Stimulated activated CD8-positive, alpha-beta memory T cell treated with anti-CD3 and anti-CD28 coated beads, Interleukin-4, amount 100 ng/mL, for 4 hours (primary cell): ENCODE measurements at regions not wholly inside any gene's neighbourhood (a gene's known extent, or its start where the extent isn't known, plus 50 kb on each side); places are given as distances from the start of the nearest gene placed in this dataset.
A peak's percentile ranks its signal among the peaks of the same experiment; 100 is the strongest.

Experiments used
- DNase-seq, 2 donors: peaks; one replicate each; pipeline ENCODE4 v3.0.0-alpha.2; 2020; ENCODE audit warnings: low read depth in 2 of 2, low spot score in 1 of 2

DNA sequence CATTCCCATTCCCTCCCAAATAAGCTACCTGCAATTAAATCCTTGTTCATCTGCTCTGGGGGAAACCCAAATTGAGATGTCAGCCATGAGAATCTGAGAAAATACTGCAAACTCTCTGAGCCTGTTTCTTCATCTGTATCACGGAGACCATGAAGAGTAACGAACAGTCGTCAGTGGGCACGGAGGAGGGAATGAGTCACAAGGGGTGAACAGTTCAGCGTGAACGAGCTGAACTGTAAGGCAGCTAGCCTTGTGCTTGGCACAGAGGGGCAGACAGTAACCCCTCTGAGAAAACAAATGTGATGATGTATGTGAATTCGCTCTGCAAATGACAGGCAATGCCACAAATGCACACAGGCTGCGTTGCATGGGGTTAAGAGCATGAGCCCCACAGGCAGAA lies 288.7 kb downstream of the FOXO1 start:
- peak in 1 of 2 donors; percentile 32 for DNase-seq

DNA sequence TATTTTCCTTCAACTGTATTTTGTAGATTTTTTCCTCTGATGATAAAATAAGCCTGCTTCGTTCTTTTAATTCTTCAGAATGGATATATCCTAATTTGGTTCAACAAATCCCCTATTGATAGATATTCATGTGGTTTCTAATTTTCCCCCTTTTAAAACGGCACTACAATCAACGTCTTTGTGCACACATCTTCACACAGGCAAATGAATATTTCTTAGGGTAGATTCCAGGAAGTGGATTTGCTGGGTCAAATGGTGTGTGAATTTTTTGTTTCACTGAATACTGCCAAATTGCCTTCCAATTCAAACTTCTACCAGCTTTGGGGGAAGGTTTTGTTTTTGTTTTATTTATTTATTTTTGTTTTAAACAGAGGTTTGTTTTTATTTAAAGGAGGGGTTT lies 287.2 kb downstream of the FOXO1 start:
- DNase-seq: no peak

DNA sequence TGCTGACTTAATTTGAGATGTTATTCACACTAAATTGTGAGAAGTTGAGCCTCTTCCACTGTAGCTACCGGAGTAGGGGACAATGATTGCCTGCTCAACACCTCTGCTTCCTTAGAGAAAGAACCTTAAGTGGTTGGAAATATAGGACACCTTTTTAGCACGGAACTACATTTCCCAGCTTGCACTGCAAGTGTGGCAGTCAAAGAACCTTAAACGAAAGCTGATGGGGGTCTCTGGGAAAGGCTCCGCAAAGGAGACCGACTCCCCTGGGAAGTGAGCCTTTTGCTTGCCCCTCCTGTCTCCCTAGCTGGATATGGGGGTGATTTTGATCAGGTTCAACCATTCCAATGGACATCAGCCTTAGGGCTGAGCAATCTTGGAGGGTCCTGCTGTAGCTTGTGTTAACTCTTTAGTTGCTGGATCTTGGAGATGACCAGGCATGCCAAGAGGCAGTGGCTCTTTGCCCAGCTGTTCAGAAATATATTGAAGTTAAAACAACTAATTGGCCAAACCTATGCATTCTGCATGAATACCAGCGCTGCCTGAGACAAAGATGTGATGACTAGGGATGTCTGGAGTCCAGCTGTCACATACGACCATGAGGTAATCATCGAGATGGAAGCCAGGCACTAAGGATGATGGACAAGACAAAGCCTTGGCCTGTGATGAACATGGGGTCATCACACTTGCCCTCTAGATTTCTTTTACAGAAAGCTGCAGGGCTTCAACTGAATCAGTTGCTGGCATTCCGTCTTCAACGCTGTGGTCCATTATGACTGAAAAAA lies 286.5 kb downstream of the FOXO1 start:
- no peak for DNase-seq

DNA sequence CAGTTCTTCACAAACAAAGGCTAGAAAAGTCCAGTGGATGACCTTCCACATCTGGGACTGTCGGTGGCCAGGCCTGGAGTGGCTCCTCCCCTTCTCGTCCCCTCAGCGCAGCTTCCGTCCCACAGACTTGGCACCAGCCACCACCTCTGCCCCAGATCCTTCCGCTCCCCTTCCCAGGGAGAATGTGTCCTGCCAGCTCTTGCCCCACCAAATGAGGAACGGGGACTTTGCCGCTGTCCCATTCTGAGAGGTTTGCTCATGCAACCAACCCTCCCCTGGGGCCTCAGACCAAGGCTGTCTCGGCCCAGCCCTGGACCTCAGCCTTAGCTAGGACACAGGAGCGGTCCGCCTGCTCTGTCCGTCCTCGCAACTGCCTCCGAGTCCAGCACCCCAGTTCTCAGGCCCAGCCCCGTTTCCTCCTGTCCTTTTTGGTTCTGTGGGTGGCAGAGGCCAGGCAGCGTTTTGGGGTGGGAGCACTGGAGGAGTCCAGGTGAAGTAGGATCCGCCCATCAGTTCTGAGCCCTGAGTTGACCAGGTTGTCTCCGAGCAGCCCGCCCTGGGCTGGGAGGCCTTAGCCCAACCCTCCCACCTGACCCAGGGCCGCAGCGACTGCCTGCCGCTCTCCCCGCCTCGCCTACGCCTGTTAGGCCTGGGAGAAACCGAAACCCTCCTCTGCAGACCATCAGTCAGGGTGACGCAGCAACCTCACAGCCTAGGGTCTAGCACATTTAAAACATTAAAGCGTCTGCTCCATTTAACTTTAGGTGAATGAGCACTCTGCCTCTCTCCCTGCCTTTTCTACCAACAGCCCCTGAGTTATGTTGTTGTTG lies 284.3 kb downstream of the FOXO1 start:
- no peak for DNase-seq

DNA sequence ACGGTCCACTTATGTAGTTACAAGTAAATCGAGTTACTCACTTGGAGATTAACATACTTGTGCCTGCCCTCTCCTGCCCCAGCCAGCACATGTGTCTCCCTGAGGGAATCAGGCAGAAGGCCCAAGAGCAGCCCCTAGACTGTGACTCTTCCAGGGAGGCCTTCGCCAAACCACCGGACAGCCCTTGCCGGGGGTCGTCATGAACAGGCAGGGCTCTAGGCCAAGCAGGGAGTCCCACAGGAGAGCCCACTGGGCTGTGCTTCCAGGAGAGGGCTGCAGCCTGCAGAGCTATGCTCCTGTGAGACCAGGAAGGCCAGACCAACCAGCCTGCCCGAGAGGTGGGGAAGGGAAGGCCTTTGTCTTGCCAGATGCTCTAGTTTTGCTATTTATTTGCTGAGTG lies 283.3 kb downstream of the FOXO1 start:
- DNase-seq: no peak

DNA sequence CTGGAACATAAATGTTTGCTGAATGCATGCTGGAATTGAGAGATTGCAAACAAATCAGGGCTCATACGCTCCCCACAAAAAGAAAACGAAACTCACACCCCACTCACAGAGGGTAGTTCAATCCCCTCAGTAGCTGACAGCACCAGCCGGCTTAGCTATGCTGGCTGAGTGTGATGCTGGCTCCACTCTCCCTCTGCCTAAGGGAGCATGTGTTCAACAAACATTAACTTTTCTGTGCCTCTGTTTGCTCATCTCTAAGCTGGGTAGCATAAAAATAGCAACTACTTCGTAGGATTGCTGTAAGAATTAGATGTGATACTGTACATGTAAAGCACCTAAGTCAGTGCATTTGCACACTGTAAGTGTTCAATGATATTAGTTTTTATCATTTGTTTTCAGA lies 282.6 kb downstream of the FOXO1 start:
- DNase-seq: no peak

DNA sequence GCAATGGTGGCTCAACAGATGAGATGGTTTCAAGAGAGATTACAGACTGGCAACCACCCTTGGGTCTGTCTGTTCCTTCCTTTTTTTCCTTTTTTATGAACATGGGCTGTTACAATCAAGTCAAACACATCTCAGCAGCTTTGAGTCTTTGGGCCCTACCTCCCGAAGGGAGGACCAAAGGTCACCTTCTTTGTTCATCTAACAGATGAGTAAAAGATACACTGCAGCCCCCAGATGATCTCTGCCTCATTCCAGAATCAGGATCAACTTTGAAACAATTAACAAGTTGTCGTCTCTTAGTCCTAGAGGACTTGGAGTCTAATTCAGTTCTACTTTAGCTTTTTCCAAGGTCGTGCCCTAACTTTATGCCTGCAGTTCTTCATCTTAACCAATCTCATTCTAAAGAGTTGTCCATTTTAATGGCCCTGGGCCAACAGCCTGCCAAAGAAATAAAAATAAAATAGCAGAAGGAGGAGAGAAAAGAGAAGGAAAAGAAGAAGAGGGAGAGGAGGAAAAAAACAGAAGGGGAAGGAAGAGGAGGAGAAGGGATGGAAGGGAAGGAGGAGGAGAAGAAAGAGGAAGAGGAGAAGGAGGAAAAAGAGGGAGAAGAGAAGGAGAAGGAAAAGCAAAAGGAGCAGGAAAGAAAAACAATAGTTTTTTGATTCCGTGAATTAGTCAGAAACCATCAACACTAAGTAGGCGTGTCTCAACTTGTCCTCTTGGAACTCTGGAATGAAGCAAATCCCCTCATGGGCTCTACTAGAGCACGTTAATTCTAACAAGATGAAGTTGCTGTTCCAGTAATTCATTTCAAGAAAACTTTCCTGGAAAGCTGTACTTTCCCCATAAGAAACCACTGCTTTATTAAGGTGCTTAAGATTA lies 281.2 kb downstream of the FOXO1 start:
- DNase-seq: no peak

DNA sequence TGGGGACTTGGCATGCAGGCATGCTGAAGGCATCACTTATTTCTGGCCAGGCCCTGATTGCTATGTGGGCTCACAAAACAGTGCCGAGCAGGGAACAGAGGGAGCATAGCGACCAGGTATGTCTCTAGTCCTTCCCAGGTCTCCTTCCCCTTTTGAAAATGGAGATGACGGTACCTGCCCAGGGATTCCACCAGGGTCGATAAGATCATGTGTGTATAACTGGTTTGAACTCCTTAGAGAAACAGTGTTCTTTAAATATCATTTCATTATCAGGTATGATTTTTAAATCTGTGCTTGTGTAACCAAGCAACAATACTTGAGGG lies 280.6 kb downstream of the FOXO1 start:
- no peak for DNase-seq

DNA sequence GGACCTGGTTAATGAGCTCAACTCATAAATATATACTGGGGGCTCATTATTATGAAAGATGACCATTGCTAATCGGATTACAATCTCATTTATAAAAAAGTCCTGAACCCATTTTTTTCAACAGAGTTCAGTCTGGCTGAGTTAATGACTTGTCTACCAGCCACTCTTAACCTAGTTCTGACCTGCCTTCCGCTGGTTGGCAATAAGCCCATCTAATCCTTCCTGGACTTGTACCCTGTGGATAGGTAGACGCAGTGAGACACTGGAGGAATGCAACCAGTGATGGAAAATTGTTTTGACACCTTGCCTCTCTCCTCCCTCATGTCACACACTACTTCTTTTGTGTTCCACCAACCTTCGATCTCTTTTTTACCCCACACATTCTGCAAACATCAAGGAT lies 279.9 kb downstream of the FOXO1 start:
- no peak for DNase-seq

DNA sequence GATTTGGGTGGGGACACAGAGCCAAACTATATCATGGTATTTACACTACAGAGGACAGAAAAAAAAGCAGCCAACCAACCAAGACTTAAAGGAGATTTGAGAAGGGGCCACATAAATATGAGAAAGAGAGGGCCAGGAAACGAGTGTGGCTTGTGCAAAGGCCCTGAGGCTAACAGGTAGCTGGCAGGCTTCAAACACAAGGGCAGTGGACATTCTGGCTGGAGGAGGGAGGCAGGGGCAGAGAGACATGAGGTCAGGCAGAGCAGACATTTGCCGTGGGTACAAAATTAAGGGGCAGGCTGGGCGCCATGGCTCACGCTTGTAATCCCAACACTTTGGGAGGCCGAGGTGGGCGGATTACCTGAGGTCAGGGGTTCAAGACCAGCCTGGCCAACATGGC lies 278.7 kb downstream of the FOXO1 start:
- DNase-seq: no peak

DNA sequence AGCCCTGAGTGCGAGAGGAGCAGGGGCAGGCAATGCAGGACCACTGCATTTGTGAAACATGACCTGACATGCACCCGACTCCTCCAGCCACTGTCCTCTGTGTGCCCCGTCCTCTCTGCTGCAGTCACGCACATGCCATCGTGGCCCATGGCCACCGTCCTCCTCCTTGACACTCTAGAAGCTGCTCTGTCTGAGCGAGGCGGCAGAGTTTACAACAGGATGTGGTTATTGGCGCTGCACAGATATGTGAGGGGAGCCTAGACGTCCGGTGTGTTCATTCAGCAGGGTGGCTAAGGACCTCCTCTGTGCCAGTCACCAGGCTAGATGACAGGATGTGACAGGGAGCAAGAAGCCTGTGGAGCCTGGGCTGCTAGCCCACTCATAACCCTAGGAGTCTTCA lies 277.8 kb downstream of the FOXO1 start:
- peak; percentile 57 to 69 for DNase-seq

DNA sequence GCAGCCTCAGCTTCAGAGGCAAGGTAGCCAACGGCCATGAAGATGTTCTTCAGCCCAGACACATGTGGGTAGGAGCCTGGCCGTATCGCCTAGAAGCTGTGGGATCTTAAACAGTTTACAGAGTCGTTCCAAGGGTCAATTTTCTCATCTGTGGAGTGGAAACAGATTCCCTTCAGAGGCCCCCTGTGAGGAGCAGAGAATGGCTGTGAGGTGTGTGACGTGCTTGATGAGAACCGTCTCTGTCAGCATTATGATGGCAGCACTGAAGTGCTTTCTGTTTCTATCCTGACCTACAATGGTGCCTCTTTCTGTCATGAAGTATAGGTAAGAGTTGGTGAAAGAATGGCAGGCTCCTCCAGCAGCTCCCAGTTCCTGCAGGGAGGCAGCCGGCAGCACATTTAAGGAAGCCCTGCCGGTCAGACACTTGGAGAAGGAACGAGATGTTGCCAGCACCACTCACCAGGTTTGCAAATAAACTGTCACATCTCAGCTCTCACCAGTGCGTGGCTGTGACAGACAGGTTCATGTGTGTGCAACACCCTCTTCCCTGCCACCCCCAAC lies 277.3 kb downstream of the FOXO1 start:
- DNase-seq: no peak

DNA sequence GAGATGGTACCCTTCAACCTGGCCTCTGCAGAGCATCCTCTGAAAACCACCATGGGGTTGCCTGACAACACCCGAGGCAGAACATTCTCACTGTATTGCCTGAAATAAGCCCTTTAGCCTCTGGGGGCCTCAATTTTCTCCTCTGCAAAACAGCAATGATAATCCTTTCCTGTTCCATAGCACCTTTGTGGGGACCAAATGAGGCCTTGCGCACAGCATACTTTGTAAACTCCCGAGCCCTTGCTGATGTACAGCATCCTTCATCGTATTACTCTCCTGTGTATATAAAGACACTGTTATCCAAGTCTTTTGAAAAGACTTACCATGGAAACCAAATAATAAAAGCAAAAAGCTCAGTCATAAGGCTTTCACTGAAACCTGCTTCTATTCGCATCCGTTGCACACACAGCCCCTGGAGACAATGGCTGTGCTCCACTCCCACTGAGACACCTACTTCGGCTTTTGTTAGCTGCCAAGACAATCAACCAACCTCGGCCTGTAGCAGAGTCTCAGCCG lies 276.0 kb downstream of the FOXO1 start:
- DNase-seq: no peak

DNA sequence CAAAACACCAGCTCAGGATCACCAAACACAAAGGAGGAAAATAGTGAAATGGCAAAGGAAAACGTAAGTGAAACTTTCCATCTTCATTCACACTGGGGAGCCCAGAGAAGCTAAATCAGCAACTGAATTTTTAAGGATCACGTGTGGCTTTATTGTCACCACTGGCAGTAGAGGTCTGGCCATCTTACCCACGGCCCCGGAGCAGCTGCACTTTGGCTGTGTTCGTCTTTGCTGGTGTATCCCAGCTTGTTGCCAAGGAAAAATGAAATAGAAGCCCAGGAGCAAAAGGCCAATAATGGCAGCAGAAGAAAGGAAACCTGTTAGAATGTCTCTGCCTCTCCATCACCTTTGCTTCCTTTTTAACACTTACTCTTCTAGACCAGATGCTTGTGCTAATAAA lies 274.7 kb downstream of the FOXO1 start:
- DNase-seq: no peak

DNA sequence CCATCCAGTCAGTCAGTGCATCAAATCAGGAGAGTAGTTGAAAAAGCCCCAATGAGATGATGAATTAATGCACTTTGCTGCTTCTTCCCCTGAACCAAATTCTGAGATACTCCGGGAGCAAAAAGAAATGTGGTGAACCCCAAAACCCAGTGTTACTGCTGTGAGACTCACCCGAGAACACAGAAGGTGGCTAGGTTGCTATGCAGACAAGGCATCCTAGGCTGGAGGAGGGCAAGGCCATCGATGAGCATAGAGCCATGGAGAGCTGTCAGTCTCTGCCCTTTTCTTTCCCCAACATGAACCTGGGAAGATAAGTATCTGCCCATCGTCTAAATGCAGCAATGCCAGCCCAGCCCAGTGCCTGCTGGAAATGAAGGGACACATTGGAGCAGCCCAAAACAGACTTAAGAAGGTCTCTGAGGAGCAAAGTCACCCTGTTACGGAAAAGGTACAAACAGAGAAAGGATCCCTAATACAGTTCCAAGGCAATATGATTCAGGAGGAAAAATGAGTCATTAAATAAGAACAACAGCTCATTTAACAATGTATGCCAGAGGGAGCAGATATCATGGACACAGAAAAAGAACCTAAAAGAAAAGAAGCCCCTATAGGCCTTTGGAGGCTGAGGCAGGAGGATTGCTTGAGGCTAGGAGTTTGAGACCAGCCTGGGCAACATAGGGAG lies 272.0 kb downstream of the FOXO1 start:
- DNase-seq: no peak

DNA sequence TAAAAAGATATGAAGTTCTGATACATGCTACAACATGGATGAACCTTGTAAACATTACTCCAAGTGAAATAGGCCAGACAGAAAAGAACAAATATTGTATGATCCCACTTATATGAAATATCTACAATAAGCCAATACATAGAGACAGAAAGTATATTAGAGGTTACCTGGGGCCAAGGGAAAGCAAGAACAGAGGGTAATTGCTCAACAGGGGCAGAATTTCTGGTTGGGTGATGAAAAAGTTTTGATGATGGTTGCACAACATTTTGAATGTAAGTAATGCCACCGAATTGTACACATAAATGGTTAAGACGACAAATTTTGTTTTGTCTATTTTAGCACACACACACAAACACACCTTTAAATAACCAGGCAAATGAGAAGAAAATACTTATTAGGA lies 268.4 kb downstream of the FOXO1 start:
- DNase-seq: no peak

DNA sequence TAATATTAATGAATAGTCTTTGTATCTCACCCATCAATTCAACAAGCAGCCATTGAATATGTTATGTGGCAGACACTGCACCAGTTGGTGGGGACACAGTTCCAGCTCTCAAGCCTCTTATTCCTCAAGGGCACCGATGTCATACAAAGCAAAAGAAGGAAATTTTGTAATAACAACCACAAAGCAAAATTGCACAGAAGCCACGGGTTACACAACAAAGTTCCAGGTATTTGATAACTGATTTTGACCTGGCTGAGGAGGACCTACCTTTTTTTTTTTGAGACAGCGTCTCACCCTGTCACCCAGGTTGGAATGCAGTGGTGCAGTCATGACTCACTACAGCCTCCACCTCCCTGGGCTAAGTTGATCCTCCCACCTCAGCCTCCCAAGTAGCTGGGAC lies 266.7 kb downstream of the FOXO1 start:
- no peak for DNase-seq

DNA sequence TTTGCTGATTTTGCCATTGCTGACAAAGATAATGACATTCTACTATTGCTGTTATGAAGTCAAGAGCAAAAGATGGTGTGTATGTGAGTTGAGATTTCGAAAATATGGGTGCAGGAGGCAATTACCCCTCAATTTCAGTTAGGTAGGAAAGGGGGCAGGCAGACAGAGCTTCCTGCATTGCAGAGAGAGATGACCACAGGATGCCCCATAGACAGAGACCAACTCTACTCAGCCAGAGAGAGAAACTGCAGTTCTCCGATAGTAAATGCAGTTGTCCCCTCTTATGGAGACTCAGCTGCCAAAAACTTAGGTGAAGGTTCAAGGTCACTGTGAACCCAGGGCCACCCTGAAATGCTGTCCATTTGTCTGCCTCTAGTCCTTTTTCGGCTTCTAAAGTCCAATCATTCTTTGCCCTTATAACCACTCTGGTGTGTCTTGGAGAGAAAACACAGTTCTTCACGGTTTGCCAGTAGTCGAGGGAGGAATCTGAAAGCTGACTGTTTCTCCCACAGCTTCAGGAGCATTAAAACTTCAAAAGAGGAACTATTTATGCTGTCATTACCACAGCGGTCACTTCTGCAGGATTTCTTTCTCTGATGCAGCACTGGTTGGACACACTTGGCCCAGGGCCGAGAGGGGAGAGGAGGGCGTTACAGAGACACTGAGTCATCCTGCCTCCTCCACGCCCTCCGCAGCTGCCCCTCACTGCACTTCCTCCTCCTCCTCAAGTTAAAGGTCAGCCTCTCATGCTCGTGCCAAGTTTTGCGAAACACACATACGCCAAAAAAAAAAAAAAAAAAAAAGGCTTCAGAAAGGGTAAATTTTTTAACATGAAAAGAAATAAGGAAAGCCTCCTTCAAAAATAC lies 264.3 kb downstream of the FOXO1 start:
- DNase-seq: peak in 1 of 2 donors; percentile 37

DNA sequence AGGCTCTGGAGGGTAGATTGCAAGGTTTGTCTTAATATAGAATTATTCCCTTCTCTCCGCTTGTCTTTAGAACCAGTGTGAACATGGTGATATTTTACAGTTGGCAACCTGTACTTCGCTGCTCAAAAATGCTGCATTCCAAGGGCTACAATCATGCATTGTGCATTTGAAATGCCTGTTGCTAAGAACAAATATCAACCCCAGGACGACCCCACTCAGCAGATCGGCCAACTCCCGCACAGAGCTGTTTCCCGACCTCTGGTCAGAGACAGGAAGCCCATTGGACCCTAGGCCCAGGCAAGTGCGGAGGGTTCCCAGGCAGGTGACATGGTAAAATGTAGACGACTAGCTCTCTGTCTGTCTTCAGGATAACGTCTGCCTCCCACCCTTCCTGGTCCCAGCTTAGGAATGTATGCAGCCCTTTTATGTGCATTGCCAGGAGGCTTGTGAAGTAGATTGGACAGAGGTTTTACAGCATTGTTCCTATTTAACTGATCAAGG lies 263.5 kb downstream of the FOXO1 start:
- DNase-seq: no peak
